ENCODE measurements at regions not wholly inside any gene's neighbourhood (a gene's known extent, or its start where the extent isn't known, plus 50 kb on each side); places are given as distances from the start of the nearest gene placed in this dataset.

DNA sequence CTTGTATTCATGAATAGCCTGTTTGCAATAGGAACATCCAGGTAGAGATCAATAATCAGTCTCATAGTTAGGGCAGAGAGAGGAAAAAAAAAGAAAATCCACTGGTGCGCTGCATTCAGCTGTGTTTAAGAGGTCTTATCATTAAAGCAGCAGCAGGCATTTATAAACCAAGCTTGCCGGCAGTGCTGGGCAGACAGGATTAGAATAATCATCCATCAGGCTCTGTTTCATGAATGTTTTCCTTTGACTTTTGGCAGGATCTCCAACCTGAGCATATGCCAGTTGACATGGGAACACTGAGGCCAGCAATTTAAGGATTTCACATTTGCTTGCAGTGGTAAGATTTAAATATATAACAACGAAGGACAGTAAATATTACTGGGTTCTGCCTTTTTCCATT, 305.2 kb upstream of the SEMA6D start (continued):
- TF ChIP-seq TGIF2 (CRISPR knock-in tag; IDR thresholded peaks at IDR 0.05): no peak

DNA sequence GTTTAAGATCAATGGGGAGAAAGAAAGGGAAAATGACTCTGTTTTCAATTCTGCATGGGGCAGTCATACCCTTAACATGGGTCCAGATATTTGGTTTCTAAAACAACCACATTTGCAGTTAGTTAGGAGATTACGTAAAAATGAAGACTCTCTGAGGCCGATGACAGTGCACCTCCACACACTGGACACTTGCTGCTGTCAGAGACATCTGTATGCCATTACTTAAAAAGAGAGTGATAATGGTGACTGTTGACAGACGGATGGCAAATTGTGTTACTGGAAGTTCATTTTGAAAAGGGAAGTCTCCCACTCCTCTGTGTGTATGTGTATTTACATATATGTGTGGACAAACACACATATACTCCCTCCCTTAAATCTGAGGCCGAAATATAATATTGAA, 304.5 kb upstream of the SEMA6D start:
- H3K9me3 ChIP-seq (ENCODE audit: low read length): 0 out of 2 replicates have a peak, but pooled peaks cover 12% of the 10 kb centered on the region
- H3K27me3 ChIP-seq (ENCODE audit: control insufficient read depth in 1 of 2, insufficient read depth in 2 of 2, low read length in 2 of 2): no peaks in the 10 kb centered on the region
- FAIRE-seq (no peak), ATAC-seq (no peak), DNase-seq (ENCODE audit: low spot score) (no peak)
- POLR2A ChIA-PET: no interaction called here
- TF ChIP-seq ZNF484 (CRISPR knock-in tag; IDR thresholded peaks at IDR 0.05; ENCODE audit: borderline replicate concordance, low read depth): no peak
- no peaks in the 10 kb centered on the region for H3K79me2 ChIP-seq (ENCODE audit: insufficient read depth, low read length)
- no peaks in the 10 kb centered on the region for H4K20me1 ChIP-seq (ENCODE audit: insufficient read depth, low read length)
- no peaks in the 10 kb centered on the region for H3K36me3 ChIP-seq (replicated peaks in 1 of 2; ENCODE audit: control insufficient read depth in 1 of 2, insufficient read depth in 2 of 2, low read length in 2 of 2)
- peaks cover 11% of the 10 kb centered on the region; the same call in 1 of the 2 replicates for H3K4me1 ChIP-seq (ENCODE audit: insufficient read depth, low read length)
- H3K9ac ChIP-seq (ENCODE audit: insufficient read depth, low read depth, low read length): no peak overlapping the region
- H3K4me2 ChIP-seq (ENCODE audit: low read depth, low read length): no peak overlapping the region
- no peak overlapping the region for H2AFZ ChIP-seq (ENCODE audit: low read length)
- 36% methylated on average over 4 of the region's 4 CpGs for WGBS (ENCODE audit: low lambda C conversion rate)
- H3K27ac ChIP-seq (ENCODE audit: extremely low read length, insufficient read depth, low read length): no peak overlapping the region
- CTCF ChIA-PET (ENCODE audit: low intra/inter-chr PET ratio, low total read pairs): no interaction called here
- H3K4me3 ChIP-seq (replicated peaks in 1 of 3; ENCODE audit: insufficient read depth in 1 of 3, low read depth in 2 of 3, low read length in 3 of 3): no peak overlapping the region
- no TSS peak for BruUV-seq (replicated peaks)
- intact Hi-C loops (cut with micrococcal nuclease; ENCODE audit: unreplicated experiment): no loop called here
- in situ Hi-C loops (cut with HindIII; ENCODE audit: extremely low pct_ligation_motif_present, low pct_unique_long_range_greater_than_20kb): no loop called here

DNA sequence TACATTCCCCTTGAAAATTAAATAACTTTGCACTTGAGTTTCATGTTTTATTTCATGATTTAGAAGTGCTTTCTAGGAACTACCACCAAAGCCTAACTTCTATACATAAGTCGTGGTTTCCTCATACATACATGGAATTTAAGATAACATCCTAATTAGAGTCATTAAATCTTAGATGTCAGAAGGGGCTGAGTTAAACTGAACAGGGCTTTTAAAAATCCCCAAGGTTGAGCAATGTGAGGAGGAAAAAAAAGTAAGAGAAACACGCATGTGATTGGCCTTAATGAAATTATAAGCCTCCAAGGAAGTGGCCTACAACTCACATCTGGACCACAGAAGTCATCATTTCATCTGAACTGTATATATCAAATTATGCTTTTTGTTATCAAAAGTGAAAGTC, 303.1 kb upstream of the SEMA6D start:
- DNase-seq (ENCODE audit: low spot score) (no peak), ATAC-seq (no peak), FAIRE-seq (no peak)
- H3K79me2 ChIP-seq (ENCODE audit: insufficient read depth, low read length): no peaks in the 10 kb centered on the region
- H3K27me3 ChIP-seq (ENCODE audit: control insufficient read depth in 1 of 2, insufficient read depth in 2 of 2, low read length in 2 of 2): no peaks in the 10 kb centered on the region
- H2AFZ ChIP-seq (ENCODE audit: low read length): no peak overlapping the region
- H3K9me3 ChIP-seq (ENCODE audit: low read length): 0 out of 2 replicates have a peak, but pooled peaks cover 22% of the 10 kb centered on the region
- WGBS (ENCODE audit: low lambda C conversion rate): 3% methylated on average over 2 of the region's 2 CpGs
- H3K4me3 ChIP-seq (replicated peaks in 1 of 3; ENCODE audit: insufficient read depth in 1 of 3, low read depth in 2 of 3, low read length in 3 of 3): no peak overlapping the region
- intact Hi-C loops (cut with micrococcal nuclease; ENCODE audit: unreplicated experiment): no loop called here
- TF ChIP-seq, protein P1, sequence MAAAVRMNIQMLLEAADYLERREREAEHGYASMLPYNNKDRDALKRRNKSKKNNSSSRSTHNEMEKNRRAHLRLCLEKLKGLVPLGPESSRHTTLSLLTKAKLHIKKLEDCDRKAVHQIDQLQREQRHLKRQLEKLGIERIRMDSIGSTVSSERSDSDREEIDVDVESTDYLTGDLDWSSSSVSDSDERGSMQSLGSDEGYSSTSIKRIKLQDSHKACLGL (CRISPR knock-in tag; IDR thresholded peaks at IDR 0.05): no peak
- TF ChIP-seq NR2F6 (IDR thresholded peaks at IDR 0.05) (no peak), NR2F6 (CRISPR knock-in tag; IDR thresholded peaks at IDR 0.05) (no peak), TOPORS (CRISPR knock-in tag; IDR thresholded peaks at IDR 0.05) (no peak), ZNF615 (CRISPR knock-in tag; IDR thresholded peaks at IDR 0.05; ENCODE audit: borderline replicate concordance) (no peak), ZFP36L2 (CRISPR knock-in tag; IDR thresholded peaks at IDR 0.05) (no peak), ZNF879 (CRISPR knock-in tag; IDR thresholded peaks at IDR 0.05) (no peak), MED13 (CRISPR knock-in tag; IDR thresholded peaks at IDR 0.05) (no peak), ELF3 (CRISPR knock-in tag; IDR thresholded peaks at IDR 0.05) (no peak)
- TF ChIP-seq, protein P2, sequence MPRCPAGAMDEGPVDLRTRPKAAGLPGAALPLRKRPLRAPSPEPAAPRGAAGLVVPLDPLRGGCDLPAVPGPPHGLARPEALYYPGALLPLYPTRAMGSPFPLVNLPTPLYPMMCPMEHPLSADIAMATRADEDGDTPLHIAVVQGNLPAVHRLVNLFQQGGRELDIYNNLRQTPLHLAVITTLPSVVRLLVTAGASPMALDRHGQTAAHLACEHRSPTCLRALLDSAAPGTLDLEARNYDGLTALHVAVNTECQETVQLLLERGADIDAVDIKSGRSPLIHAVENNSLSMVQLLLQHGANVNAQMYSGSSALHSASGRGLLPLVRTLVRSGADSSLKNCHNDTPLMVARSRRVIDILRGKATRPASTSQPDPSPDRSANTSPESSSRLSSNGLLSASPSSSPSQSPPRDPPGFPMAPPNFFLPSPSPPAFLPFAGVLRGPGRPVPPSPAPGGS (CRISPR knock-in tag; IDR thresholded peaks at IDR 0.05): no peak
- H3K4me1 ChIP-seq (ENCODE audit: insufficient read depth, low read length): peaks cover 11% of the 10 kb centered on the region; the same call in 1 of the 2 replicates
- ChIA-PET POLR2A (no interaction called here), CTCF (ENCODE audit: low intra/inter-chr PET ratio, low total read pairs) (no interaction called here)
- BruUV-seq (replicated peaks): no TSS peak
- in situ Hi-C loops (cut with HindIII; ENCODE audit: extremely low pct_ligation_motif_present, low pct_unique_long_range_greater_than_20kb): no loop called here
- H4K20me1 ChIP-seq (ENCODE audit: insufficient read depth, low read length): no peaks in the 10 kb centered on the region
- H3K4me2 ChIP-seq (ENCODE audit: low read depth, low read length): no peak overlapping the region
- H3K36me3 ChIP-seq (replicated peaks in 1 of 2; ENCODE audit: control insufficient read depth in 1 of 2, insufficient read depth in 2 of 2, low read length in 2 of 2): no peaks in the 10 kb centered on the region
- H3K9ac ChIP-seq (ENCODE audit: insufficient read depth, low read depth, low read length): no peak overlapping the region
- H3K27ac ChIP-seq (ENCODE audit: extremely low read length, insufficient read depth, low read length): no peak overlapping the region
